SK-N-MC (cell line): ENCODE measurements at regions not wholly inside any gene's neighbourhood (a gene's known extent, or its start where the extent isn't known, plus 50 kb on each side); places are given as distances from the start of the nearest gene placed in this dataset.

Experiments
- DNase-seq: peaks from one replicate; pipeline ENCODE4 v3.0.0-alpha.2; 2011; ENCODE audit warnings: low read depth, low spot score
- H3K27ac ChIP-seq: fragments of 200-600 bp; sonication (generic); 2 replicates; pipeline ENCODE4 v1.5.1; 2016; ENCODE audit warnings: mixed run types
- H3K36me3 ChIP-seq: fragments of 200-600 bp; sonication (generic); 2 replicates; pipeline ENCODE4 v1.6.1; 2017; ENCODE audit warnings: antibody characterized with exemption, low read length, mixed read lengths; ENCODE audit not compliant: insufficient read depth
- H3K4me3 ChIP-seq: fragments of 200-600 bp; sonication (generic); 2 replicates; pipeline ENCODE4 v1.5.1; 2016
- H3K9ac ChIP-seq: fragments of 200-600 bp; sonication (generic); 2 replicates; pipeline ENCODE4 v1.8.0; 2017; ENCODE audit warnings: mixed run types, mixed read lengths; ENCODE audit not compliant: insufficient read length
- H3K9me3 ChIP-seq: fragments of 200-600 bp; sonication (generic); 2 replicates; pipeline ENCODE4 v1.6.1; 2017; ENCODE audit warnings: low read depth, mild to moderate bottlenecking, antibody characterized with exemption, low read length, moderate library complexity, mixed read lengths
- EZH2 ChIP-seq: fragments of 200-600 bp; sonication (generic); IDR thresholded peaks from one replicate; pipeline ENCODE4 v1.6.1; 2017; ENCODE audit warnings: antibody characterized with exemption
- FOXP2 ChIP-seq: optimal IDR thresholded peaks from 2 replicates; pipeline ENCODE3; 2011; ENCODE audit warnings: mild to moderate bottlenecking, moderate library complexity; ENCODE audit not compliant: insufficient read depth; ENCODE audit errors: extremely low read length, control extremely low read depth
- POLR2AphosphoS5 ChIP-seq: IDR thresholded peaks from 2 replicates; pipeline ENCODE4 v1.6.1; 2012; ENCODE audit warnings: mild to moderate bottlenecking, low read depth, low read length, borderline replicate concordance

- Histone ChIP-seq H3K36me3 (no peaks in the 10 kb centered on the region), H3K27ac (no peak overlapping the region), H3K9ac (no peak overlapping the region), H3K9me3 (no peaks in the 10 kb centered on the region), H3K4me3 (no peak overlapping the region)
- no peak for DNase-seq
- TF ChIP-seq FOXP2 (no peak), POLR2AphosphoS5 (no peak), EZH2 (no peak)
Observed at GRCh38 chr9:82126256-82126655, 137.7 kb downstream of the SPATA31D1 start.

GRCh38 chr9:82127465-82127864, 138.9 kb downstream of the SPATA31D1 start:
- Histone ChIP-seq H3K4me3 (no peak overlapping the region), H3K9me3 (no peaks in the 10 kb centered on the region), H3K27ac (no peak overlapping the region), H3K9ac (no peak overlapping the region), H3K36me3 (no peaks in the 10 kb centered on the region)
- no peak for DNase-seq
- TF ChIP-seq POLR2AphosphoS5 (no peak), FOXP2 (no peak), EZH2 (no peak)

GRCh38 chr9:82128011-82128696, 139.6 kb downstream of the SPATA31D1 start:
- no peak for TF ChIP-seq FOXP2
- TF ChIP-seq EZH2 = no peak
- no peak for TF ChIP-seq POLR2AphosphoS5
- Histone ChIP-seq H3K9ac (no peak overlapping the region), H3K4me3 (no peak overlapping the region), H3K27ac (no peak overlapping the region), H3K9me3 (no peaks in the 10 kb centered on the region), H3K36me3 (no peaks in the 10 kb centered on the region)
- no peak for DNase-seq

- Histone ChIP-seq H3K9ac (no peak overlapping the region), H3K27ac (no peak overlapping the region), H3K4me3 (no peak overlapping the region), H3K9me3 (no peaks in the 10 kb centered on the region), H3K36me3 (no peaks in the 10 kb centered on the region)
- no peak for DNase-seq
- no peak for TF ChIP-seq POLR2AphosphoS5
- no peak for TF ChIP-seq EZH2
- no peak for TF ChIP-seq FOXP2
Observed at GRCh38 chr9:82129708-82130107, 141.1 kb downstream of the SPATA31D1 start.

- no peaks in the 10 kb centered on the region for H3K9me3 ChIP-seq
- H3K27ac ChIP-seq = no peak overlapping the region
- DNase-seq = no peak
- H3K36me3 ChIP-seq = no peaks in the 10 kb centered on the region
- no peak overlapping the region for H3K9ac ChIP-seq
- TF ChIP-seq FOXP2 (no peak), POLR2AphosphoS5 (no peak), EZH2 (no peak)
- no peak overlapping the region for H3K4me3 ChIP-seq
Observed at GRCh38 chr9:82130331-82131042, 141.9 kb downstream of the SPATA31D1 start.

- no peak for DNase-seq
- no peaks in the 10 kb centered on the region for H3K9me3 ChIP-seq
- H3K27ac ChIP-seq = no peak overlapping the region
- TF ChIP-seq FOXP2 = no peak
- TF ChIP-seq EZH2 = no peak
- TF ChIP-seq POLR2AphosphoS5 = no peak
- no peak overlapping the region for H3K9ac ChIP-seq
- H3K36me3 ChIP-seq = no peaks in the 10 kb centered on the region
- H3K4me3 ChIP-seq = no peak overlapping the region
Observed at GRCh38 chr9:82131072-82131471, 142.5 kb downstream of the SPATA31D1 start.

- Histone ChIP-seq H3K4me3 (no peak overlapping the region), H3K9ac (no peak overlapping the region), H3K36me3 (no peaks in the 10 kb centered on the region), H3K27ac (no peak overlapping the region), H3K9me3 (no peaks in the 10 kb centered on the region)
- TF ChIP-seq FOXP2 = no peak
- TF ChIP-seq EZH2 = no peak
- TF ChIP-seq POLR2AphosphoS5 = no peak
- no peak for DNase-seq
Observed at GRCh38 chr9:82132024-82132423, 143.5 kb downstream of the SPATA31D1 start.

- Histone ChIP-seq H3K27ac (no peak overlapping the region), H3K36me3 (no peaks in the 10 kb centered on the region), H3K9ac (no peak overlapping the region), H3K9me3 (no peaks in the 10 kb centered on the region), H3K4me3 (no peak overlapping the region)
- DNase-seq = no peak
- TF ChIP-seq FOXP2 (no peak), EZH2 (no peak), POLR2AphosphoS5 (no peak)
Observed at GRCh38 chr9:82134010-82134409, 145.4 kb downstream of the SPATA31D1 start.
